Activated naive CD8-positive, alpha-beta T cell treated with anti-CD3 and anti-CD28 coated beads, Interleukin-2, amount 50 U/mL, for 24 hours (primary cell): ENCODE measurements at regions not wholly inside any gene's neighbourhood (a gene's known extent, or its start where the extent isn't known, plus 50 kb on each side); places are given as distances from the start of the nearest gene placed in this dataset.
"Not testable (repeated sequence)": the region's sequence is repeated elsewhere in the genome, so short reads cannot be mapped to it uniquely, and the experiment has no call there.

Source experiments
- ATAC-seq: fragments of 150-1000 bp; cut with Tn5 transposase; one replicate; pipeline ENCODE4 v1.10.0; 2021
- DNase-seq: peaks from one replicate; pipeline ENCODE4 v3.0.0; 2021
- H3K27ac Mint-ChIP-seq: one replicate; pipeline ENCODE4 v1.8.0; 2021; ENCODE audit warnings: mild to moderate bottlenecking, mixed read lengths
- H3K27me3 Mint-ChIP-seq: one replicate; pipeline ENCODE4 v1.8.0; 2021; ENCODE audit warnings: mixed read lengths
- H3K36me3 Mint-ChIP-seq: one replicate; pipeline ENCODE4 v1.8.0; 2021; ENCODE audit warnings: low read depth, mixed read lengths
- H3K4me1 Mint-ChIP-seq: one replicate; pipeline ENCODE4 v1.8.0; 2021; ENCODE audit warnings: mixed read lengths
- H3K4me3 Mint-ChIP-seq: one replicate; pipeline ENCODE4 v1.8.0; 2021; ENCODE audit warnings: mild to moderate bottlenecking, moderate library complexity, mixed read lengths
- H3K9me3 Mint-ChIP-seq: one replicate; pipeline ENCODE4 v1.8.0; 2021; ENCODE audit warnings: mixed read lengths

GRCh38 chr2:167827352-167828097, 419.9 kb downstream of the STK39 start:
- Mint-ChIP-seq H3K27me3 (peaks cover 8% of the 10 kb centered on the region), H3K36me3 (no peaks in the 10 kb centered on the region), H3K4me3 (no peak overlapping the region), H3K27ac (no peak overlapping the region), H3K9me3 (no peaks in the 10 kb centered on the region), H3K4me1 (no peaks in the 10 kb centered on the region)
- no peak for ATAC-seq
- no peak for DNase-seq

DNA sequence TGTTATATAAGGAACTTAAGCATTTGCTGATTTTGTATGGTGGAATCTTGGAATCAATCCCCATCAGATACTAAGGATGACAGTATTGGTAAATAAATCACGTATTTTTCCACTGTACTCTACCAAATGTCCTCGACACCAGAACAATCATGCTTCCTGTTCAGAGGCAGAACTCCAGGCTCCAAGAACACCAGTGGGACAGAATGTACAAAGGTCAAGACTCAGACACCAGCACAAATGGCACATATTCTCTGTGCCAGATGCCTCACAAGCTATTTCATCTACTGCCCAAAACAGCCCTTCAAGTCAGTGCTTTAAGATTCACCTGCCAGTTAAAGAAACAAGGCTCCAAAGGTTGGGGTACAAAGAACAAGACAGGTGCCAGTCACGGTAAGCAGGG, 420.5 kb downstream of the STK39 start:
- H3K4me3 Mint-ChIP-seq: no peak overlapping the region
- H3K4me1 Mint-ChIP-seq: no peaks in the 10 kb centered on the region
- H3K27ac Mint-ChIP-seq: no peak overlapping the region
- ATAC-seq (no peak), DNase-seq (no peak)
- no peaks in the 10 kb centered on the region for H3K9me3 Mint-ChIP-seq
- no peaks in the 10 kb centered on the region for H3K36me3 Mint-ChIP-seq
- peaks cover 8% of the 10 kb centered on the region for H3K27me3 Mint-ChIP-seq

GRCh38 chr2:167825664-167826063, 421.7 kb downstream of the STK39 start:
- Mint-ChIP-seq H3K27me3 (peaks cover 5% of the 10 kb centered on the region), H3K4me3 (no peak overlapping the region), H3K27ac (no peak overlapping the region), H3K4me1 (no peaks in the 10 kb centered on the region), H3K36me3 (no peaks in the 10 kb centered on the region), H3K9me3 (no peaks in the 10 kb centered on the region)
- ATAC-seq (no peak), DNase-seq (no peak)

DNA sequence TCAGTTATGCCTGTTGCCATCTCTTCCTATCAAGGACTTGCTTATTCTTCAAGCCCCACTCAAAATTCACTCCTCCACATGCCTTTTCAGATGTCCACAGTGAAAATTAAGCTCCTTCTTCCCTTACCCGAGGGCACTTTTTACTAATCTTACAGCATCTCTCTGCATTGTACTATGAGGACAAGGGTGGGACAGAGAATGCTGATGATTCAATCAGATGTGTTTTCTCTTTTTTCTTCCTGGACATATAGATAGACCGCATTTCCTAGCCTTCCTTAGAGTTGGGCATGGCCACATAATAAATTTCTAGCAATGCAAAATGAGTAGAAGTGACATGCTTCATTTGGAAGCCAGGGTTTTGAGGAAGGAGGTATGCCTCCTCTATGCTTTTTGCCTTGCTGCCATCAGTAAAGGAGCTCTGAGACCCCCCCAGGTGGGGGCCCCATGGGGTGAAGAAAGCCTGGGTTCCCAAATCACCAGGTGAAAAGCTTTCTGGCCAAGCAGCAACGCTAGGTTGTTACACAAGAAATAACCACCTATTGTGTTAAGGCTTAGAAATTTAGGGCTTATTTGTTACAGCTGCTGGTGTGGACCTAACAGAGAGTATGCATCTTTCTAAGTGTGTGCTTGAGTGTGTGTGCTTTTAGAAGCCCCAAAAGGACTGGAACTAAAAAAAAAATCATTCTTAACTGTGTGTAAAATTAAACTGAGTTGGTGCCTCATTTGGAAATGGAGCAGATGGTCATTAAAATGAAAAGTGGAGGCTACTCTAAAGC, 424.5 kb downstream of the STK39 start:
- no peak overlapping the region for H3K27ac Mint-ChIP-seq
- no peaks in the 10 kb centered on the region for H3K36me3 Mint-ChIP-seq
- H3K27me3 Mint-ChIP-seq: peaks cover 5% of the 10 kb centered on the region
- H3K9me3 Mint-ChIP-seq: no peaks in the 10 kb centered on the region
- no peak for ATAC-seq
- DNase-seq: no peak
- no peak overlapping the region for H3K4me3 Mint-ChIP-seq
- no peaks in the 10 kb centered on the region for H3K4me1 Mint-ChIP-seq

DNA sequence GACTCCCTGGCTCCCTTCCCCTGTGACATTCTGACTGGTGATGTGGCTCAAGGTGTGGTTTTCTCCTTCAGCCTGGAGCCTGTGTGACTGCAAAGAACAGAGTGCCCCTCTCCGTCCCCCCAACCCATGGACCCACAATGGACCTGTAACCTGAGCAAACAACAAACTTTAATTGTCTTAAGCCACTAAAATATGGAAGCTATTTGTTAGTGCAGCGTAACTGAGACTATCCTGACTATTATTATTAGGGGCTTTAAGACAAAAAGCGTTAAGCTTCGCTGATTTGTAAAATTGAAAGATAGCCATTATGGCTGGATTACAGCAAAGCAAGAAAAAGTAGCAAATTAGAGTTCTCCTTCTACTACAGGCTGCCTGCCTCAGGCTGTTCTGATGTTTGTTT, 426.9 kb downstream of the STK39 start:
- Mint-ChIP-seq H3K9me3 (no peaks in the 10 kb centered on the region), H3K36me3 (no peaks in the 10 kb centered on the region), H3K27me3 (peaks cover 8% of the 10 kb centered on the region), H3K4me3 (no peak overlapping the region), H3K27ac (no peak overlapping the region), H3K4me1 (no peaks in the 10 kb centered on the region)
- no peak for ATAC-seq
- DNase-seq: no peak

GRCh38 chr2:167818521-167818920, 428.9 kb downstream of the STK39 start:
- Mint-ChIP-seq H3K4me3 (no peak overlapping the region), H3K27me3 (peaks cover 8% of the 10 kb centered on the region), H3K27ac (no peak overlapping the region), H3K4me1 (no peaks in the 10 kb centered on the region), H3K9me3 (no peaks in the 10 kb centered on the region), H3K36me3 (no peaks in the 10 kb centered on the region)
- ATAC-seq (no peak), DNase-seq (no peak)

DNA sequence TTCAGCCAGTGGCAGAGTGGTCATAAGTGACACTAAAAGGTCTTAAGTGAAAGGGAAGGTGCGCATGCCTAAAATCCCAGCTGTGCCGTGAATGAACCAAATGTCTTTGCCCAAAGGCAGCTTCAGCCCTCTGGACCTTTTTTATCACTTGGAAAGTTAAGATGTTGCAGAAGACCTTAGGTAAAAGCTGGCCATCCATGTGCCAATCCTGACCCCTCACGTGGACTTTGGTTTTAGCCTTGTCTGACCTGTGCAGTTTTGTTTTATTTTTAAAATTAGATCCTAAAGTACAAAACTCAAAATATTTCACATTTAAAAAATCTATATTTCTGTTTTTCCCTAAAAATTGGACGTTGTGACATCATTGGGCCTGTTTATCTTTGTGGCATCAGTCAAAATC, 429.5 kb downstream of the STK39 start:
- DNase-seq (no peak), ATAC-seq (no peak)
- Mint-ChIP-seq H3K27ac (no peak overlapping the region), H3K9me3 (no peaks in the 10 kb centered on the region), H3K27me3 (peaks cover 8% of the 10 kb centered on the region), H3K4me1 (no peaks in the 10 kb centered on the region), H3K36me3 (no peaks in the 10 kb centered on the region), H3K4me3 (no peak overlapping the region)

GRCh38 chr2:167817422-167817821, 430.0 kb downstream of the STK39 start:
- H3K9me3 Mint-ChIP-seq: no peaks in the 10 kb centered on the region
- DNase-seq (no peak), ATAC-seq (no peak)
- H3K27me3 Mint-ChIP-seq: peaks cover 6% of the 10 kb centered on the region
- no peak overlapping the region for H3K4me3 Mint-ChIP-seq
- H3K36me3 Mint-ChIP-seq: no peaks in the 10 kb centered on the region
- no peak overlapping the region for H3K27ac Mint-ChIP-seq
- no peaks in the 10 kb centered on the region for H3K4me1 Mint-ChIP-seq

- no peaks in the 10 kb centered on the region for H3K9me3 Mint-ChIP-seq
- no peak overlapping the region for H3K27ac Mint-ChIP-seq
- DNase-seq: no peak
- peaks cover 6% of the 10 kb centered on the region for H3K27me3 Mint-ChIP-seq
- H3K36me3 Mint-ChIP-seq: no peaks in the 10 kb centered on the region
- no peaks in the 10 kb centered on the region for H3K4me1 Mint-ChIP-seq
- no peak overlapping the region for H3K4me3 Mint-ChIP-seq
- no peak for ATAC-seq
Observed at GRCh38 chr2:167816874-167817290, 430.5 kb downstream of the STK39 start.

DNA sequence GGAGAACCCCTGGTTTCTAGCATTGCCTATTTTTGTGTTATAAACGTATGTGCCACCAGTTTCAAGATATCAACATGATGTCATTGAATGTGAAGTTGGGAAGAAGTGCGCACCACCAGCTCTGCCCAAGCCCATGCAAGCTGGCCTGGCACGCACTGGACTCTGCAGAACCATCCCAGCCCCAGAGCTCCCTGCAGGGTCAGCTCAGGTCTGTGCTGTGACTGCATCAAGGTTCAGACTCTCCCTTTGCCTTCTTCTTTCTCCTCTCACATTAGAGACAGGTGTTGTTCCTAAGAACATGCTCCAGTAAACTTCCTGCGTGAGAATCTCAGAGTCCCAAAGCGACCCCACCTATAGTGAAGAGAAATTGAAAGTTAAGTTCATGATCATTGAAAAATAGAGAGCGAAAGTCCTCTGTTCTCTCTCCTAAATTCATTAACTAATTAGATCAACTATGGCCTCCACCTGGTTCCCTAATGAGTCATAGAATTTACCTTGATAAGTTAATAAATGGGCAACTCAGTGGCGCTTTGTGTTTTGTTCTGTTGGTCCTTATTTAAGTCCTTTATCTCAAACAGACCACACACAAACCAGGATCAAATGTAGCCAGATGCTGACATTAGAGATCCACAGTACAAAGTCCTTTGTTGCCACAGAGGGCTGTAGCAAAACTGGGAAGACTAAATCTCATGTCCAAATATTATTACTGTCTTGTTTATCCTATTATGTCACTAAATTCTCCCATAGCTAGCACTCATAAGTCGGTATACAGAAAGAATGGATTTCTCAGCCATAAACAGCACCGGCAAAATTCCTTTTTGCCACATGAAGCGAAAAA, 432.3 kb downstream of the STK39 start:
- DNase-seq: no peak
- Mint-ChIP-seq H3K36me3 (no peaks in the 10 kb centered on the region), H3K27ac (no peak overlapping the region), H3K4me1 (no peaks in the 10 kb centered on the region), H3K4me3 (no peak overlapping the region), H3K9me3 (no peaks in the 10 kb centered on the region), H3K27me3 (peaks cover 8% of the 10 kb centered on the region)
- ATAC-seq: no peak

DNA sequence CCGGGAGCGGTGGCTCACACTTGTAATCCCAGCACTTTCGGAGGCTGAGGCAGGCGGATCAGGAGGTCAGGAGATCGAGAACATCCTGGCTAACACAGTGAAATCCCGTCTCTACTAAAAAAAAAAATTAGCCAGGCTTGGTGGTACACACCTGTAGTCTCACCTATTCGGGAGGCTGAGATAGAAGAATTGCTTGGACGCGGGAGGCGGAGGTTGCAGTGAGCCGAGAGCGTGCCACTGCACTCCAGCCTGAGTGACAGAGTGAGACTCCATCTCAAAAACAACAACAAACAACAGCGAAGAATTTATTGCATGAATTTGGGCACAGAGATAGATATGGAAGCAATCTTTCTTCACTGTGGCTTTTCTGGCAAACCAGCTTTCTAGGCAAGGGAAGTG, 432.9 kb downstream of the STK39 start:
- H3K9me3 Mint-ChIP-seq, H3K27me3 Mint-ChIP-seq, DNase-seq, H3K4me3 Mint-ChIP-seq, H3K36me3 Mint-ChIP-seq, H3K27ac Mint-ChIP-seq, ATAC-seq, H3K4me1 Mint-ChIP-seq: not testable (repeated sequence)

DNA sequence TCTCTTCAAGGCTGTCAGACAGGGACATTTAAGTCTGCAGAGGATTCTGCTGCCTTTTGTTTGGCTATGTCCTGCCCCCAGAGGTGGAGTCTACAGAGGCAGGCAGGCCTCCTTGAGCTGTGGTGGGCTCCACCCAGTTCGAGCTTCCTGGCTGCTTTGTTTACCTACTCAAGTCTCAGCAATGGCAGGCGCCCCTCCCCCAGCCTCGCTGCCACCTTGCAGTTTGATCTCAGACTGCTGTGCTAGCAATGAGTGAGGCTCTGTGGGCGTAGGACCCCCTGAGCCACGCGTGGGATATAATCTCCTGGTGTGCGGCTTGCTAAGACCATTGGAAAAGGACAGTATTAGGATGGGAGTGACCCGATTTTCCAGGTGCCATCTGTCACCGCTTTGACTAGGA, 437.6 kb downstream of the STK39 start:
- not testable (repeated sequence) for H3K4me3 Mint-ChIP-seq, ATAC-seq, H3K9me3 Mint-ChIP-seq, H3K36me3 Mint-ChIP-seq, H3K27ac Mint-ChIP-seq, H3K4me1 Mint-ChIP-seq, H3K27me3 Mint-ChIP-seq, DNase-seq

GRCh38 chr2:167803449-167803988, 443.9 kb downstream of the STK39 start:
- Mint-ChIP-seq H3K27ac (no peak overlapping the region), H3K27me3 (no peaks in the 10 kb centered on the region), H3K4me1 (no peaks in the 10 kb centered on the region), H3K4me3 (no peak overlapping the region), H3K36me3 (no peaks in the 10 kb centered on the region), H3K9me3 (no peaks in the 10 kb centered on the region)
- no peak for DNase-seq
- no peak for ATAC-seq

DNA sequence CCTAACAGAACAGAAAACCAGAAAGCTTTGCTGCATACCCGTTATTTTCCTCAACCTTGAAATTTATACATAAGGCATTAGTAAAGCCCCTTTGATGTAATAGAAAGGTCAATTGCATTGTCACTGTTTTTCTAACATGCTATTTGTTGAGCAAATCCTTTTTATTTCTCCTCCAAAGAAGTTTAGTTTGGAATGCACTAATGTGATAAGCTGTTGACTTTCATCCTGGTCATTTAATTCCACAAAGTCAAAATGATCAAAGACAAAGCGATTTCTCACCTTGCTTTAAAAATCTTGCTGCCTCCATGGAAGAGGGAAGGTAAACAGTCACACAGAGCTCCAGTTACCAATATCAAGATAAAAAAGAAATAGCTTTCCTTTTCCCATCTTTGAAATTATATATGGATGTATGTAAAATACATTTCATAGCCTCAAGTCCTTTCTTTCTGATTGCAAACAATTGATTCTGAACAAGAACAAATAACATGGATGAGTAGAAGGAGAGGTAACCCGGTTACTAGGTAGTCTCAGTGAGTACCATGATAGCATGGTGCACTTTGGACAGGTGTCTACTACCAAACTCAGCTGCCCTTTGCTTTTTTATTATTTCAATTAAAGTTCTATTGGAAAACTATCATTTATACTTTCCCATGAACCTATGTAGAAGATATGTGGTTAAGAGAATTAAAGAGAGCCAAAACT, 452.7 kb downstream of the STK39 start:
- H3K27me3 Mint-ChIP-seq: peaks cover 10% of the 10 kb centered on the region
- H3K4me1 Mint-ChIP-seq: no peaks in the 10 kb centered on the region
- no peaks in the 10 kb centered on the region for H3K36me3 Mint-ChIP-seq
- H3K27ac Mint-ChIP-seq: no peak overlapping the region
- no peak overlapping the region for H3K4me3 Mint-ChIP-seq
- peaks cover 4% of the 10 kb centered on the region for H3K9me3 Mint-ChIP-seq
- ATAC-seq (no peak), DNase-seq (no peak)
